NB4 (cell line): ENCODE measurements at regions not wholly inside any gene's neighbourhood (a gene's known extent, or its start where the extent isn't known, plus 50 kb on each side); places are given as distances from the start of the nearest gene placed in this dataset.

Experiments
- CTCF ChIP-seq: IDR thresholded peaks from one replicate; pipeline ENCODE4 v1.5.1; 2012; ENCODE audit warnings: low read depth, low read length
- MAX ChIP-seq: IDR thresholded peaks from 2 replicates; pipeline ENCODE4 v1.6.1; 2011; ENCODE audit warnings: low read depth, low read length
- MYC ChIP-seq: IDR thresholded peaks from 2 replicates; pipeline ENCODE4 v1.6.1; 2011; ENCODE audit warnings: low read depth, low read length
- POLR2A ChIP-seq: IDR thresholded peaks from 2 replicates; pipeline ENCODE4 v1.6.1; 2011; ENCODE audit warnings: mild to moderate bottlenecking; ENCODE audit not compliant: insufficient read length; ENCODE audit errors: extremely low read depth

- TF ChIP-seq CTCF (no peak), POLR2A (no peak), MYC (no peak), MAX (no peak)
Observed at GRCh38 chr10:110415809-110416208, 81.9 kb upstream of the DUSP5 start.
